ENCODE measurements at regions not wholly inside any gene's neighbourhood (a gene's known extent, or its start where the extent isn't known, plus 50 kb on each side); places are given as distances from the start of the nearest gene placed in this dataset.

GRCh38 chr2:16334886-16335603 lies 330.6 kb downstream of the CYRIA start:
- DNase-seq (ENCODE audit: low read depth), result no peak

GRCh38 chr2:16334366-16334765 lies 331.3 kb downstream of the CYRIA start:
- DNase-seq (ENCODE audit: low read depth), result no peak

- no peak for DNase-seq (ENCODE audit: low read depth)
These were observed 332.0 kb downstream of the CYRIA start for GRCh38 chr2:16333681-16334080.

GRCh38 chr2:16332681-16333557 lies 332.7 kb downstream of the CYRIA start:
- no peak for DNase-seq (ENCODE audit: low read depth)

GRCh38 chr2:16331772-16332171 lies 333.9 kb downstream of the CYRIA start:
- DNase-seq (ENCODE audit: low read depth), result no peak

- DNase-seq (ENCODE audit: low read depth), result no peak
These were observed 334.7 kb downstream of the CYRIA start for GRCh38 chr2:16330982-16331381.

- DNase-seq (ENCODE audit: low read depth), result no peak
These were observed 335.1 kb downstream of the CYRIA start for GRCh38 chr2:16330571-16330970.

- DNase-seq (ENCODE audit: low read depth), result no peak
These were observed 335.6 kb downstream of the CYRIA start for GRCh38 chr2:16330012-16330411.

GRCh38 chr2:16329421-16329820 lies 336.2 kb downstream of the CYRIA start:
- DNase-seq (ENCODE audit: low read depth), result no peak

- DNase-seq (ENCODE audit: low read depth), result no peak
These were observed 337.0 kb downstream of the CYRIA start for GRCh38 chr2:16328521-16329190.

- no peak for DNase-seq (ENCODE audit: low read depth)
These were observed 338.3 kb downstream of the CYRIA start for GRCh38 chr2:16327326-16327725.

GRCh38 chr2:16326711-16327300 lies 338.8 kb downstream of the CYRIA start:
- DNase-seq (ENCODE audit: low read depth), result no peak

- DNase-seq (ENCODE audit: low read depth), result no peak
These were observed 339.6 kb downstream of the CYRIA start for GRCh38 chr2:16325976-16326510.

GRCh38 chr2:16325016-16325975 lies 340.3 kb downstream of the CYRIA start:
- no peak for DNase-seq (ENCODE audit: low read depth)

GRCh38 chr2:16324544-16324937 lies 341.1 kb downstream of the CYRIA start:
- DNase-seq (ENCODE audit: low read depth), result no peak

- DNase-seq (ENCODE audit: low read depth), result no peak
These were observed 341.8 kb downstream of the CYRIA start for GRCh38 chr2:16323551-16324543.

- DNase-seq (ENCODE audit: low read depth), result no peak
These were observed 342.5 kb downstream of the CYRIA start for GRCh38 chr2:16323126-16323520.

- DNase-seq (ENCODE audit: low read depth), result no peak
These were observed 343.1 kb downstream of the CYRIA start for GRCh38 chr2:16322308-16323125.
